ES-I3 (cell line): ENCODE measurements at regions not wholly inside any gene's neighbourhood (a gene's known extent, or its start where the extent isn't known, plus 50 kb on each side); places are given as distances from the start of the nearest gene placed in this dataset.

Experiments used
- H3K36me3 ChIP-seq: 2 replicates; pipeline ENCODE4 v1.6.1; 2013; ENCODE audit warnings: mild to moderate bottlenecking, low read length, control low read depth, moderate library complexity; ENCODE audit not compliant: insufficient read depth
- H3K4me1 ChIP-seq: 2 replicates; pipeline ENCODE4 v1.6.1; 2013; ENCODE audit warnings: mild to moderate bottlenecking, control low read depth, low read length; ENCODE audit not compliant: insufficient read depth
- H3K9ac ChIP-seq: 2 replicates; pipeline ENCODE4 v1.6.1; 2013; ENCODE audit warnings: low read depth, mild to moderate bottlenecking, low read length, moderate library complexity
- H3K9me3 ChIP-seq: 2 replicates; pipeline ENCODE4 v1.6.1; 2013; ENCODE audit warnings: mild to moderate bottlenecking, low read length, moderate library complexity; ENCODE audit not compliant: control insufficient read depth, insufficient read depth

DNA sequence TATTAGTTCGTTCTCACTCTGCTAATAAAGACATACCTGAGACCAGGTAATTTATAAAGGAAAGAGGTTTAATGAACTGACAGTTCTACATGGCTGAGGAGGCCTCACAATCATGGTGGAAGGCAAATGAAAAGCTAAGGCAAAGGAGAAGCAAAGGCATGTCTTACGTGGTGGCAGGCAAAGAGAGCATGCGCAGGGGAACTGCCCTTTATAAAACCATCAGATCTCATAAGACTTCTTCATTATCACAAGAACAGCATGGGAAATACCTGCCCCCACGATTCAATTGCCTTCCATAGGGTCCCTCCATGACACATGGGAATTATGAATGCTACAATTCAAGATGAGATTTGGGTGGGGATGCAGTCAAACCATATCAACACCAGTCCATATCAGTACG, 133.5 kb downstream of the ZNF621 start:
- no peaks in the 10 kb centered on the region for H3K4me1 ChIP-seq
- no peaks in the 10 kb centered on the region for H3K9me3 ChIP-seq
- H3K36me3 ChIP-seq = no peaks in the 10 kb centered on the region
- no peak overlapping the region for H3K9ac ChIP-seq

DNA sequence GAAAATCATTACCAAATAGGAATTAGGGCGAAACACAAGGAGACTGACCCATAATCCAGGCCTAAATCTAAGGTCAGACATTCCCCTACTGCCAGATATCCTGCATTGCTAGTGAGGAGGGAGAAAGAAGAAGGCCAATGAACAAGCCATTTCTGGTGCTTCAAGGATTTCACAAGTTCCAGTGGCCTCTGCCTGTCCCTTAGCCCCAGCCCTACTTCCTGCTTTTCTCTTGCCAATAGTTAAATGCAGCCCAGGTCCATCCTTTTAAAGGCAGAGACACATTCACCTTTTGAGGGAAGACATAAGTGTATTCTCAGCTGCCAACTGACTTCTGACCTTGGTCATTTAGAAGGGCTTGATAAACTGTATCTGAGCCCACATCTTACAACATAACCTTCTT, 135.8 kb downstream of the ZNF621 start:
- H3K9ac ChIP-seq = no peak overlapping the region
- H3K4me1 ChIP-seq = no peaks in the 10 kb centered on the region
- H3K36me3 ChIP-seq = no peaks in the 10 kb centered on the region
- H3K9me3 ChIP-seq = no peaks in the 10 kb centered on the region

- H3K9ac ChIP-seq = no peak overlapping the region
- no peaks in the 10 kb centered on the region for H3K36me3 ChIP-seq
- H3K4me1 ChIP-seq = no peaks in the 10 kb centered on the region
- no peaks in the 10 kb centered on the region for H3K9me3 ChIP-seq
Measured at GRCh38 chr3:40661284-40661683, 136.5 kb downstream of the ZNF621 start.

DNA sequence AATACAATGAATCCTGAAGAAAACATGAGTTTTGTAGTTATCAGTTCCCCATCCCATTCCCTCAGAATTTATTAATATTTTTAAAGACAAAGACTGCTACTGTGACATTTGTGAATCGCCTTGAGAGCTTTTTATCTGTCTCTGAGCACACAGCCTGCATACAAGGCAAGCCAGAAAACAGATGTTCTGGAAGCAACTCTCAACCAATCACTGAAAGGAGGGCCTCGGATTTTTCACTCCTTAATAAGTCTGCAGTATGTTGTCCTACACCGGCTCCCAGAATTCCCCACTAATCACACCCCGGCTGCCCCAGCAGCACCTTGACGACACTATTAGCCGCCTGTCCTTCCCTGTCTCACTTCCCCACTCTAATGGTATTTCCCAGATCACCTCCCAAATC, 138.5 kb downstream of the ZNF621 start:
- H3K36me3 ChIP-seq = no peaks in the 10 kb centered on the region
- no peaks in the 10 kb centered on the region for H3K4me1 ChIP-seq
- H3K9me3 ChIP-seq = no peaks in the 10 kb centered on the region
- H3K9ac ChIP-seq = no peak overlapping the region

GRCh38 chr3:40669176-40669575, 144.4 kb downstream of the ZNF621 start:
- Histone ChIP-seq H3K36me3 (no peaks in the 10 kb centered on the region), H3K9me3 (peaks cover 2% of the 10 kb centered on the region; the same call in 1 of the 2 replicates), H3K4me1 (no peaks in the 10 kb centered on the region), H3K9ac (no peak overlapping the region)

GRCh38 chr3:40672861-40673260, 148.1 kb downstream of the ZNF621 start:
- Histone ChIP-seq H3K9ac (no peak overlapping the region), H3K36me3 (no peaks in the 10 kb centered on the region), H3K4me1 (no peaks in the 10 kb centered on the region), H3K9me3 (peaks cover 3% of the 10 kb centered on the region; the same call in 1 of the 2 replicates)

GRCh38 chr3:40677321-40677720, 152.6 kb downstream of the ZNF621 start:
- Histone ChIP-seq H3K36me3 (no peaks in the 10 kb centered on the region), H3K9me3 (peaks cover 3% of the 10 kb centered on the region; the same call in 1 of the 2 replicates), H3K9ac (no peak overlapping the region), H3K4me1 (no peaks in the 10 kb centered on the region)

DNA sequence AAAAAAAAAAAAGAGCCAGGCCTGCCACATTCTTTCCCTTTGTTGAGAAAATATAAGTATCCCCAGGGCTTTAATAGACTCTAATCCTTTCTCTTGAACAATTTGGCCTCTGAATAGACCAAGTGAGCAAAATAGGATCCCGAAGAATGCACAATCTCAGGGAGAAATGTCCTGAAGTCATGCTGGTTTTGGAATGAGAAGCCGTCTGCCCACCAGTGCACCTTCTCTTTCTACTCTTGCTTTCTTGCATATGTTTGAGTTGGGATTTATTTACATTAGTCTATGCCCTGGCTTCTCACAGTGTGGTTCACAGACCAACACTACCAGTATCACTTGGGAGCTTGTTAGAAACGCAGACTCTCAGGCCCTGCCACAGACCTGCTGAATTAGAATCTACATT, 153.0 kb downstream of the ZNF621 start:
- no peaks in the 10 kb centered on the region for H3K4me1 ChIP-seq
- peaks cover 3% of the 10 kb centered on the region; the same call in 1 of the 2 replicates for H3K9me3 ChIP-seq
- H3K36me3 ChIP-seq = no peaks in the 10 kb centered on the region

DNA sequence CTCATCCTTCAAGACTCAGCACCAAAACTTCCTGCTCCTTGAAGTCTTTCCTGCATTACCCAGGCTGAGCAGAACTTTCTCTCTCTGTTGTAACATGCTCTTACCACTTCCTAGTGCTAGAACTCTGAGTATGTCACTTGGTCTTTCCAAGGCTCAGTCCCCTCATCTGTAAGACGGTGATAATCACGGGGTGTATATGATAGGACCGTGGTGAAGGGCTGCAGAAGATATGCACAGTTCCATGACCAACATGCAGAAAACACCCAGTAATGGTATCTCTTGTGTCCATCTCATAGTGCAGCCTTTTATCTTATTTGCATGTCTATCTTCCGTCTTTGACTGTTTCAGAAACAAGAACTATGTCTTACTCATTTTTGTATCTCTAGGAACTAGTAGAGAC, 154.5 kb downstream of the ZNF621 start:
- no peaks in the 10 kb centered on the region for H3K9me3 ChIP-seq
- no peaks in the 10 kb centered on the region for H3K36me3 ChIP-seq
- H3K4me1 ChIP-seq = no peaks in the 10 kb centered on the region
- no peak overlapping the region for H3K9ac ChIP-seq

More for the DNA sequence above, 153.0 kb downstream of the ZNF621 start:
- no peak overlapping the region for H3K9ac ChIP-seq

DNA sequence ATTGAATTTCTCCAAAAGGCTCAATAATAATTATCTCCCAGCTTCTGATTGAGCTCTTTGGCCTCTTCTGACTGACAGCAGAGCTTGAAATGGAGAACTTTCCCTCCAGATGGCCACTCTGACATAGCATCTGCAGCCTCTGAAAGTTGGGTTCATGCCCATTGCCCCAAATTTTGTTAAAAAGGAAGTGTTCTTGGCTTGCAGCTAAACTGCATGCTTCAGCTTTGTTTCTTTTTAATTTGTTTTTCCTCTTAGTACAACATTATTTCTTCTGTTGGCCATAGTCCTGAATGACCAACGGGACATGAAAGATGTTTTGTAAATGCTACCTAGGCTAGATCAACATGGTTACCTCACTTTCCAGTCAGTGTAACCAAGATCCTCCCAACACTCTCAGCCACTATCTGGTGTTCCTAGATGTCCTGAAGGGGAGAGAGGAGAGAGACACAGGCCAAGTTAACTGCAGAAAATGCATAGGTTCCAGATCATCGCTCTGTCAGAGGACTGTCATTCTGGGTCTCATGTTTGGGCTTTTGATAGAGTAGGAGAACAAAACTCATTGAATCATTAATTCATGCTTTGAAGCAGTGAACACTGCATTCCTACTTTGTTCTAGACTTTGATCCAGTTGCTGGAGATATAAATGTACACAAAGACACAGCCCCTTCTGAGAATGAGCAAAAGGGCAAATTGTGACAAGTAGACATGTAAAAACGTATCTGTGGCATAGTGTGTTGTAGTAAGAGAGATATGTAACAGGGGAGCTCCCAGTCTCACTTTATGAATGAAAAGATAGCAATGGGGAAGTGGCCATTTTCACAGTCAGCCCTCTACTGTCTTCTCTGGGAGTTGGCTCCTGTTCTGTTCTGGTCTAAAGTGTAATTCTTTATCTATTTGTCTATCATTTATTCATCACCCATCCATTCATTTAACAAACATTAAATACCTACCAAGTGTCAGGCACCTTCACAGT, 156.2 kb downstream of the ZNF621 start:
- Histone ChIP-seq H3K36me3 (no peaks in the 10 kb centered on the region), H3K9ac (no peak overlapping the region), H3K9me3 (no peaks in the 10 kb centered on the region), H3K4me1 (no peaks in the 10 kb centered on the region)

DNA sequence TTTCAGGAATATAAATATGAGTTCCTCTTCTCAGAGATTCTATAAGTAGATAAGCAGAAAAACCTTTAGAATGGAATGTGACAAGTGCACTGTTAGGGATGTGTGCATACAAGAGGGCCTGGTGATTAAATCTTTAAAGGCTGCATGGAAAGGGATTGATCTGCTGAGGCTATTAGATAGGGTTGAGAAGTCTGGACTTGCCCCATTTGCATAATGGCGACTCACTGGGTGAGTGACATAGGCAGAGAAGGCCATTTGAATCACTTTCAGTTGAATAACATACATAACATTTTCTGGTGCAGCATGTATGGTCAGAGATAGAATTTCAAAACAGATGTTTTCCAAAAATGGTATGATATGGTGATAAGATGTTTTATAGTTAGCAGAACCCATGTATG, 156.9 kb downstream of the ZNF621 start:
- no peaks in the 10 kb centered on the region for H3K4me1 ChIP-seq
- H3K9ac ChIP-seq = no peak overlapping the region
- no peaks in the 10 kb centered on the region for H3K9me3 ChIP-seq
- no peaks in the 10 kb centered on the region for H3K36me3 ChIP-seq

DNA sequence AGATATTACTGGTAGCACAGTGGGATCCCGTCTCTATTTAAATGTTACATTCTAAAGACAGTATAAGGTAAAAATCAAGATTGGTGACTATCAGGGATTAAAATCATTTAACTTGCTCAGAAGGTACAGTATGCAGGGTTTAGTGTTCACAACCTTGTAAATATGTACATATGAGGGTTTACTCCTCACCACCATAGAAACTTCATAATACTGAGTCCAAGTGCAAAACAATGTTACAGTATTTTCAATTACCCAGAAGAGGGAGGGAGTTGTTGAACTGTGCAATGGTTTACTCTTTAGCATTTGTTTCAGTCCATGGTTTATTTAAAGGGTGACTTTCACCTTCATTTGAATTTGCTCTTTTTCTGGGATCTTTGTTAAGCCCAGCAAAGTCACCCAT, 165.1 kb downstream of the ZNF621 start:
- H3K9ac ChIP-seq = no peak overlapping the region
- no peaks in the 10 kb centered on the region for H3K4me1 ChIP-seq
- H3K9me3 ChIP-seq = no peaks in the 10 kb centered on the region
- H3K36me3 ChIP-seq = no peaks in the 10 kb centered on the region

GRCh38 chr3:40690749-40691451, 166.1 kb downstream of the ZNF621 start:
- Histone ChIP-seq H3K4me1 (no peaks in the 10 kb centered on the region), H3K36me3 (no peaks in the 10 kb centered on the region), H3K9me3 (no peaks in the 10 kb centered on the region), H3K9ac (no peak overlapping the region)

DNA sequence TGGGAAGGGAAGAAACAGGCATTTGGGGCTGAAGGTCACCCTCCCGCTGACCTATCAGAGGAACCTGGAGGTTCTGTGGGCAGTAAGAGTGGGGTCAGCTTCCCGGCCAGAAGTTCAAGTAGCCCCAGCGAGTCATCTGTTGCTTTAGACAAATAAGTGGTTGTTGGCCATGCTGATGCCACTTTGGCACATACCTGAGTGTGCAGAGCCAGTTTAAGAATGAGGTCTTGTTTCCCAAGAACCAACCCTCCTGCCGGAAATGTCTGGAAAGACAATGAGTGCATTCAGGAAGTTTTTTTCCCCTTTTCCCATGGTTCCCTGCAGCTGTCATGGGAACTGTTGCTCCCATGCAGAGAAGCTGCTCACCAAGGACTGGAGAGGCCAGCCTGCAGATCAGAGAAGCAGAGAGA, 166.7 kb downstream of the ZNF621 start:
- Histone ChIP-seq H3K9me3 (no peaks in the 10 kb centered on the region), H3K4me1 (no peaks in the 10 kb centered on the region), H3K36me3 (no peaks in the 10 kb centered on the region), H3K9ac (no peak overlapping the region)

DNA sequence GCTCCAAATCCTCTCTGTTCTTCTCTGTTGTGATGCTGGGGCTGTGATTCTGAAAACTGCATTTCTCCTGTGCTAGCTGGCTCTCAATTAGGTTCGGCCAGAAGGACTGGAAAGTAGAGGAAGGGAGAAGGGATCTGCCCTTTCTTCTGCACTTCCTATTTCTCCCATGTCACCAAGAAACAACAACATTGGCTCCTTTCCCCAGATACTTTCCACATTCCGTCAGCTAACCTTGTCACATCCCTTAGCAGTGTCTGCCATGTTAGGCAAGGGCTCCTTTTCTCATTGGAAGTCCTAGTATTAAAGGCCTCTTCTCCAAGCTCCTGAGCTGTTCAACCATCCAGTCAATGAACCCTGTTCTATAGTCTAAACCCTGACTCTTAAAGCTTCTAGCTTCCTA, 171.1 kb downstream of the ZNF621 start:
- Histone ChIP-seq H3K9ac (no peak overlapping the region), H3K4me1 (no peaks in the 10 kb centered on the region), H3K36me3 (no peaks in the 10 kb centered on the region)

More for the DNA sequence above, 171.1 kb downstream of the ZNF621 start:
- H3K9me3 ChIP-seq = no peaks in the 10 kb centered on the region
